GM20000 (cell line): ENCODE measurements at regions not wholly inside any gene's neighbourhood (a gene's known extent, or its start where the extent isn't known, plus 50 kb on each side); places are given as distances from the start of the nearest gene placed in this dataset.

Source experiments
- DNase-seq: peaks from one replicate; pipeline ENCODE4 v3.0.0; 2012; ENCODE audit warnings: low spot score
- TF ChIP-seq, protein P1 (sequence below): IDR thresholded peaks from 2 replicates; pipeline ENCODE4 v1.5.1; 2012; ENCODE audit warnings: mild to moderate bottlenecking, control low read depth; ENCODE audit errors: extremely low read depth, missing control alignments

DNA sequence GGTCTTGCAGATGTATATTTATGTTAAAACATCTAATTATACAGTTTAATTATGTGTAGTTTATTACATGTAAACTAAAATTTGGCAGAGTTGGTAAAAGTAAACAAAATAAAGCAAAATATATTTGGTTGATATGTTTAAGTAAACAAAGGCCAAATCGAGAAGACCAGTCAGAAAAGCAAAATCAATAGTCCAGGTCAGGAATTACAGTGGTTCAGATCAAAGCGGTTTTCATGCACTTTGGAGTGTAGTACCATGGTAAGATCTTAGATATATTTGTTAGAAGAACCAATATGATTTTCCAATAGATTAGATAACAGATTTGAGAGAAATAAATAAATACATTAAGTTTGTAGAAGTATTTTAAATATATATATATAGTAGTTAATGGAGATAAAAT is 1421.6 kb upstream of the CDH8 start:
- DNase-seq, result no peak
- TF ChIP-seq, protein P1, sequence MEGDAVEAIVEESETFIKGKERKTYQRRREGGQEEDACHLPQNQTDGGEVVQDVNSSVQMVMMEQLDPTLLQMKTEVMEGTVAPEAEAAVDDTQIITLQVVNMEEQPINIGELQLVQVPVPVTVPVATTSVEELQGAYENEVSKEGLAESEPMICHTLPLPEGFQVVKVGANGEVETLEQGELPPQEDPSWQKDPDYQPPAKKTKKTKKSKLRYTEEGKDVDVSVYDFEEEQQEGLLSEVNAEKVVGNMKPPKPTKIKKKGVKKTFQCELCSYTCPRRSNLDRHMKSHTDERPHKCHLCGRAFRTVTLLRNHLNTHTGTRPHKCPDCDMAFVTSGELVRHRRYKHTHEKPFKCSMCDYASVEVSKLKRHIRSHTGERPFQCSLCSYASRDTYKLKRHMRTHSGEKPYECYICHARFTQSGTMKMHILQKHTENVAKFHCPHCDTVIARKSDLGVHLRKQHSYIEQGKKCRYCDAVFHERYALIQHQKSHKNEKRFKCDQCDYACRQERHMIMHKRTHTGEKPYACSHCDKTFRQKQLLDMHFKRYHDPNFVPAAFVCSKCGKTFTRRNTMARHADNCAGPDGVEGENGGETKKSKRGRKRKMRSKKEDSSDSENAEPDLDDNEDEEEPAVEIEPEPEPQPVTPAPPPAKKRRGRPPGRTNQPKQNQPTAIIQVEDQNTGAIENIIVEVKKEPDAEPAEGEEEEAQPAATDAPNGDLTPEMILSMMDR, result no peak

DNA sequence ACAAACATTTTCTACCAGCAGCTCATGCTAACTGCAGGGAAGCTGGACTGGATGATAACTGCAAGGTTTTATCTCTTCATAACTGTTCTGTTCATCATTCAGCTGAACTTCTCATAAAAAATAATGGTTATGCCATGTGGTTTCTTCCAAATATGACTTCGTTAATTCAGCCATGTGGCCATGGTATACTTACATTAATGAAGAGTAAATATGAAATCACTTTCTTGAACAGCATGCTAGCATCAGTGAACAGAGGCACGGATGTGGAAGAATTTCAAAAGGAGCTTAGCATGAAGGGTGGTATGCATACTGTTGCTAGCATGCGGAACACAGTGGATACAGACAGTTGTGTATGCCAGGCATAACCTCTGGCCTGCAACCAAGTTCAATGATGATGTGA is 1417.0 kb upstream of the CDH8 start:
- TF ChIP-seq, protein P1, result no peak
- DNase-seq, result no peak

DNA sequence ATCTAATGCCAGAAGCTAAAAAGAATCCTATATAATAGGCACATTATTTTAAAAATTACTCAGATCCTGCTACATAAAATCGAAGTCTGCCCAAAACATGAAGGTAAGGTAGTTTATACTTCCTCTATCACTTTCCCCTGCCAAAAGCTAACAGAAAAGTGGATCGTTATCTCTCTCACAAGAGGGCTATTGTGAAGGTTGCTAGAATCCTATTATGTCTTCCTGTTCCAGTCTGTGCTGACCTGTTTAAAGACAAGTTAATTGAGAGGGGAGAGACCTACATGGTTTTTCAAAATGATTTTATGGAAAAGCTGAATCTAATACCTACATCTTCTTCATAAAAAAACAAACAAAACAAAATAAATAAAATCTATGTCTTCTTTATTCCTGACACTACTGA is 1410.9 kb upstream of the CDH8 start:
- TF ChIP-seq, protein P1, result no peak
- no peak for DNase-seq

DNA sequence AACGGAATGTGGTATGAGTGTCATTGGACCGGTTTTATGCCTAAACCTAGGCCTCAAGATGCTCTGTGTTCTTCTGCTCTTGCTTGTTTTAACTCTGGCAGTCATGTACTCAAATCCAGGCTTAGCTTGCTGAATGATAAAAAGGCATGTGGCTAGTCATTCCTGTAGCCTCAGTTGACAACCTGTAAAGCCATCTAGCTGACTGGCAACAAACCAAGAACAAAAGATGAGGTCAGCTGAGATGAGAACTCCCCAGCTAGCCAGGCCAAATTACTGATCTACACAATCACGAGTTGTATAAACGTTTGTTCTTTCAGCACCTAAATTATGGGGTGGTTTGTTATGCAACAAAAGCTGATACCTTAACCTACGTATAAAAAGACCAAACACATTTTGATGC is 1406.0 kb upstream of the CDH8 start:
- DNase-seq, result no peak
- TF ChIP-seq, protein P1, result no peak

DNA sequence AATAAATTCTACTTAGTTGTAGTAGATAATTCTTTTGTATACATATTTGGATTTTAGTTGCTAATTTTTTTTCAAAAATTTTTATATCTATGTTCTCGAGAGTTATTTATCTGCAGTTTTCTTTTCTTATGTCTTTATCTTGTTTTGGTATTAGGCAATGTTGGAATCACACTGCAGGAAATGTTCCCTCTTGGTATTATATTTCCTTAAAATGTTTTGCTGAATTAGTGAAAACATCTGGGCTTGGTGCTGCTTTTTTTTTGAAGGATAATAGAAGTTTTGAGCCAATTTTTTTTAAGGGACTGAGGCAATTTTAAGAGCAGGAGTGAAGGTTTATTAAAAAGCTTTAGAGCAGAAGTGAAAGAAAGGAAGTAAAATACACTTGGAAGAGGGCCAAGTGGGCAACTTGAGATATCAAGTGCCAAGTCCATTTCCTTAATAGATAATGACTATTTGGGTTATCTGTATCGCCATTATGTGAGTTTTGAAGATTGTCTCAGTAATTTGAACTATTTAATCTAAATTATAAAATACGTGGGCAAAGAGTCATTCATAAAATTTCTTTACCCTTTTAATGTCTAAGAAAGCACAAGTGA is 1390.1 kb upstream of the CDH8 start:
- TF ChIP-seq, protein P1, result no peak
- no peak for DNase-seq

DNA sequence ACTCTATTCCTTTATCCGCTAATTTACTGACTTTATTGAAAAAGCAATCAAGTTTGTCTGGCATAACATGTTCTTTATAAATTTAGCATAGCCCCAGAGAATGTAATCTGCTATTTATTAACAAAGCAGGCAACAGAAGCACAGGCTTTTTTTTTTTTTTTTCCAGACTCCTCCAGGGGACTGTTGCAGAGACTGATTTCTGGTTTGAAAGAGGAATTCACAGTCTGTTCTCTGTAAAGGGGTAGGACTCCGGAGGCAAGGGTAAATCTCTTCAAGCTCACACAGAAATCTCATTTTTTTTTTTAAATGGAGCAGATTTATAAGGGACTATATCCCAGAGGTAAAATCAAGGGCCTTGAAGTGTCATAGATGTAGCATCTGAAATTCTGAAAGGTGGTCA is 1386.5 kb upstream of the CDH8 start:
- DNase-seq, result no peak
- TF ChIP-seq, protein P1, result no peak

DNA sequence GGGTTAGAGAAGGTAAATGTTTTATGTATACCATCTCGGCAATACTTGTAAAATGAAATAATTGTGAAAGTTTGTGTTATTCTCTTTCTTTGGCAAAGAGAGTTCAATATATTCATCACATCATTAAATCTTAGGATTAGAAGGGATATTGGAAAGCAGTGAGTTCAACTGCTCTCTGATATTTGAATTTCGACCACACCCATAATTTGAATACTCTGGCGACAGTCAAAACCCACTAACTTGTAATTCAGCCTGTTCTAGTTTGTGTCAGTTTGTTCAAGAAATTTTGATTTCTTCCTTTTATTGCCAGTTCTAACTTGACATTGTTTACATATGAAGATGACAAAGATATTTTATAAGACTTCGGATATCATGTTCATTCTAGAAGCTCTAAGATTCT is 1380.5 kb upstream of the CDH8 start:
- no peak for DNase-seq
- TF ChIP-seq, protein P1, result no peak
